ENCODE measurements at regions not wholly inside any gene's neighbourhood (a gene's known extent, or its start where the extent isn't known, plus 50 kb on each side); places are given as distances from the start of the nearest gene placed in this dataset.

- DNase-seq (ENCODE audit: extremely low read depth in 1 of 2, low read depth in 1 of 2) = no peak
Measured at GRCh38 chr3:197353001-197353866, 54.8 kb upstream of the DLG1 start.

- DNase-seq (ENCODE audit: extremely low read depth in 1 of 2, low read depth in 1 of 2) = no peak
Measured at GRCh38 chr3:197352382-197352781, 54.0 kb upstream of the DLG1 start.

GRCh38 chr3:197350446-197350845, 52.0 kb upstream of the DLG1 start:
- no peak for DNase-seq (ENCODE audit: extremely low read depth in 1 of 2, low read depth in 1 of 2)

- no peak for DNase-seq (ENCODE audit: extremely low read depth in 1 of 2, low read depth in 1 of 2)
Measured at GRCh38 chr3:197349368-197349767, 51.0 kb upstream of the DLG1 start.
